Heart left ventricle (tissue), 16 donors: ENCODE measurements at regions not wholly inside any gene's neighbourhood (a gene's known extent, or its start where the extent isn't known, plus 50 kb on each side); places are given as distances from the start of the nearest gene placed in this dataset.

ENCODE experiments used
- ATAC-seq, 4 donors: fragments of 200-7000 bp; cut with Tn5 transposase; one replicate each; pipeline ENCODE4 v1.9.1; 2020 to 2022; ENCODE audit warnings: moderate library complexity in 4 of 4, mild to moderate bottlenecking in 3 of 4, moderate number of reproducible peaks in 1 of 4
- DNase-seq, 5 donors: peaks; one replicate each; pipeline ENCODE4 v3.0.0-alpha.2; 2020
- H3K27ac ChIP-seq, 12 donors: fragments of 200-600 bp; sonication (generic) in 4 of 12; one replicate each; pipeline versions ENCODE4 v1.5.0 to v1.8.0; 2016 to 2022; ENCODE audit warnings: mild to moderate bottlenecking in 2 of 12
- H3K27me3 ChIP-seq, 9 donors: fragments of 200-600 bp; sonication (generic) in 2 of 9; one replicate each; pipeline versions ENCODE4 v1.5.1 to v1.8.0; 2016 to 2022; ENCODE audit warnings: mild to moderate bottlenecking in 3 of 9
- H3K36me3 ChIP-seq, 9 donors: fragments of 200-600 bp; sonication (generic) in 2 of 9; one replicate each; pipeline versions ENCODE4 v1.5.0 to v1.8.0; 2018 to 2022; ENCODE audit warnings: mild to moderate bottlenecking in 2 of 9
- H3K4me1 ChIP-seq, 12 donors: fragments of 200-600 bp; sonication (generic) in 4 of 12; one replicate each; pipeline versions ENCODE4 v1.5.0 to v1.8.0; 2016 to 2022; ENCODE audit warnings: mild to moderate bottlenecking in 3 of 12
- H3K4me3 ChIP-seq, 12 donors: fragments of 200-600 bp; sonication (generic) in 4 of 12; one replicate each; pipeline versions ENCODE4 v1.5.0 to v1.8.0; 2017 to 2022; ENCODE audit warnings: mild to moderate bottlenecking in 9 of 12, moderate library complexity in 4 of 12
- H3K9me3 ChIP-seq, 12 donors: fragments of 200-600 bp; sonication (generic) in 4 of 12; one replicate each; pipeline versions ENCODE4 v1.5.0 to v1.8.0; 2016 to 2022; ENCODE audit warnings: mild to moderate bottlenecking in 1 of 12
- CTCF ChIP-seq, 12 donors: fragments of 200-600 bp; sonication (generic) in 4 of 12; IDR thresholded peaks; one replicate each; pipeline versions ENCODE4 v1.5.0 to v1.8.0; 2018 to 2022; ENCODE audit warnings: antibody characterized with exemption in 12 of 12, mild to moderate bottlenecking in 5 of 12
- POLR2A ChIP-seq, 2 donors: fragments of 450-650 bp; IDR thresholded peaks; one replicate each; pipeline ENCODE4 v1.6.1; 2017; ENCODE audit warnings: antibody characterized with exemption in 2 of 2, mild to moderate bottlenecking in 2 of 2, moderate library complexity in 2 of 2
- WGBS, 4 donors: extraction: QIAGEN DNeasy Blood & Tissue Kit in 2 of 4; methylation state at CpG; one replicate each; pipeline versions ENCODE4 v1.1.5 to v1.1.7; 2013 to 2018; 5-methylcytosine and 5-hydroxymethylcytosine counted together
- intact Hi-C, 10 donors: fragments of 100-400 bp; cut with DNase I; formaldehyde crosslinking; loops; one replicate each; pipeline versions ENCODE4 v1.11.1 to v1.14.2; 2022
- donor health status: ischemic (EF 13 %, LVEDD 7.1; RV severe dilation, severe dysfunction).
- donor health status: healthy with polysubstance abuse.
- donor health status: DM: no; HTN: yes; CAD: no.
- donor health status: DM: no; HTN: no; CAD: no.
- donor health status: ischemic (EF 25% LVEDD 6.9; RV normal size, moderate dysfunction).
- donor health status: ischemic (EF 25% LVEDD 5.7; RV mildly dilated, moderate dysfunction).
- donor health status: healthy.
- donor health status: DM: yes; HTN: yes; CAD: no.
- donor health status: ischemic (EF 35%, LVEDD 5.7; RV mildly dilated, moderate dysfunction).
- donor health status: nonischemic (EF 11% LVEDD 7.7; RV severe dilation, severe dysfunction).
- donor health status: DM: yes; HTN: yes; CAD: no.
- donor health status: PGD.
- donor health status: ischemic (EF 29% LVEDD 5.4; RV normal size, mild dysfunction).
- donor health status: nonischemic (EF 23%, LVEDD 6.1; RV moderate dilation, normal function).

GRCh38 chr13:83297586-83298290 is 584.5 kb downstream of the SLITRK1 start:
- 77 to 83% (median 81%) methylated on average over 8 of the region's 8 CpGs for WGBS, 4 donors
- no peak for ATAC-seq
- intact Hi-C loops = no loop called here
- TF ChIP-seq POLR2A (IDR thresholded peaks at IDR 0.05) (no peak), CTCF (IDR thresholded peaks at IDR 0.05) (no peak)
- Histone ChIP-seq H3K9me3 (peaks cover 0 to 16% (median 0%) of the 10 kb centered on the region in 12 donors), H3K4me3 (no peak overlapping the region), H3K27me3 (no peaks in the 10 kb centered on the region), H3K27ac (no peak overlapping the region), H3K36me3 (no peaks in the 10 kb centered on the region), H3K4me1 (no peaks in the 10 kb centered on the region)
- no peak for DNase-seq

GRCh38 chr13:83295686-83296085 is 586.6 kb downstream of the SLITRK1 start:
- no peaks in the 10 kb centered on the region for H3K4me1 ChIP-seq
- H3K36me3 ChIP-seq = no peaks in the 10 kb centered on the region
- no peaks in the 10 kb centered on the region for H3K27me3 ChIP-seq
- H3K27ac ChIP-seq = no peak overlapping the region
- ATAC-seq = no peak
- intact Hi-C loops = no loop called here
- H3K4me3 ChIP-seq = no peak overlapping the region
- TF ChIP-seq POLR2A (IDR thresholded peaks at IDR 0.05) = no peak
- TF ChIP-seq CTCF (IDR thresholded peaks at IDR 0.05) = no peak
- peaks cover 0 to 22% (median 0%) of the 10 kb centered on the region in 12 donors for H3K9me3 ChIP-seq
- no peak for DNase-seq

GRCh38 chr13:83286737-83287136 is 595.5 kb downstream of the SLITRK1 start:
- peaks cover 0 to under 1% (median 0%) of the 10 kb centered on the region in 12 donors for H3K9me3 ChIP-seq
- TF ChIP-seq POLR2A (IDR thresholded peaks at IDR 0.05) = no peak
- TF ChIP-seq CTCF (IDR thresholded peaks at IDR 0.05) = no peak
- no peaks in the 10 kb centered on the region for H3K36me3 ChIP-seq
- no peak for ATAC-seq
- H3K27me3 ChIP-seq = no peaks in the 10 kb centered on the region
- H3K4me1 ChIP-seq = no peaks in the 10 kb centered on the region
- no peak overlapping the region for H3K4me3 ChIP-seq
- no peak overlapping the region for H3K27ac ChIP-seq
- no peak for DNase-seq
- intact Hi-C loops = no loop called here

- Histone ChIP-seq H3K4me3 (no peak overlapping the region), H3K4me1 (no peaks in the 10 kb centered on the region), H3K27ac (no peak overlapping the region), H3K36me3 (no peaks in the 10 kb centered on the region), H3K27me3 (no peaks in the 10 kb centered on the region), H3K9me3 (no peaks in the 10 kb centered on the region)
- DNase-seq (no peak), ATAC-seq (no peak)
- no peak for TF ChIP-seq CTCF (IDR thresholded peaks at IDR 0.05)
- no peak for TF ChIP-seq POLR2A (IDR thresholded peaks at IDR 0.05)
- intact Hi-C loops = no loop called here
- WGBS, 4 donors = 67 to 76% (median 74%) methylated on average over 1 of the region's 1 CpG
Measured at GRCh38 chr13:83281654-83282053, 600.6 kb downstream of the SLITRK1 start.
